ENCODE measurements at regions not wholly inside any gene's neighbourhood (a gene's known extent, or its start where the extent isn't known, plus 50 kb on each side); places are given as distances from the start of the nearest gene placed in this dataset.
"Not testable (repeated sequence)": the region's sequence is repeated elsewhere in the genome, so short reads cannot be mapped to it uniquely, and the experiment has no call there.

GRCh38 chr5:155629597-155629996 lies 616.0 kb downstream of the KIF4B start:
- no peaks in the 10 kb centered on the region for H3K9me3 ChIP-seq (ENCODE audit: control insufficient read depth in 1 of 2, low read length in 2 of 2)
- H3K4me1 ChIP-seq (ENCODE audit: control insufficient read depth in 1 of 2, insufficient read depth in 2 of 2, low read length in 2 of 2) = no peaks in the 10 kb centered on the region
- no peak overlapping the region for H3K27ac ChIP-seq (ENCODE audit: low read depth, low read length)
- H3K9ac ChIP-seq (ENCODE audit: low read depth in 1 of 2, low read length in 2 of 2) = no peak overlapping the region
- H3K36me3 ChIP-seq (ENCODE audit: control insufficient read depth in 1 of 2, insufficient read depth in 2 of 2, low read length in 2 of 2) = no peaks in the 10 kb centered on the region
- no peak overlapping the region for H3K4me3 ChIP-seq (ENCODE audit: low read depth in 1 of 2, low read length in 2 of 2)
- no peaks in the 10 kb centered on the region for H3K27me3 ChIP-seq (ENCODE audit: control insufficient read depth in 1 of 2, insufficient read depth in 2 of 2, low read length in 2 of 2)

GRCh38 chr5:155631116-155631515 lies 617.6 kb downstream of the KIF4B start:
- no peaks in the 10 kb centered on the region for H3K4me1 ChIP-seq (ENCODE audit: control insufficient read depth in 1 of 2, insufficient read depth in 2 of 2, low read length in 2 of 2)
- no peak overlapping the region for H3K27ac ChIP-seq (ENCODE audit: low read depth, low read length)
- no peak overlapping the region for H3K4me3 ChIP-seq (ENCODE audit: low read depth in 1 of 2, low read length in 2 of 2)
- H3K36me3 ChIP-seq (ENCODE audit: control insufficient read depth in 1 of 2, insufficient read depth in 2 of 2, low read length in 2 of 2) = no peaks in the 10 kb centered on the region
- no peaks in the 10 kb centered on the region for H3K27me3 ChIP-seq (ENCODE audit: control insufficient read depth in 1 of 2, insufficient read depth in 2 of 2, low read length in 2 of 2)
- H3K9ac ChIP-seq (ENCODE audit: low read depth in 1 of 2, low read length in 2 of 2) = no peak overlapping the region
- no peaks in the 10 kb centered on the region for H3K9me3 ChIP-seq (ENCODE audit: control insufficient read depth in 1 of 2, low read length in 2 of 2)

GRCh38 chr5:155633338-155633957 lies 619.9 kb downstream of the KIF4B start:
- Histone ChIP-seq H3K27ac (ENCODE audit: low read depth, low read length) (no peak overlapping the region), H3K27me3 (ENCODE audit: control insufficient read depth in 1 of 2, insufficient read depth in 2 of 2, low read length in 2 of 2) (no peaks in the 10 kb centered on the region), H3K4me1 (ENCODE audit: control insufficient read depth in 1 of 2, insufficient read depth in 2 of 2, low read length in 2 of 2) (no peaks in the 10 kb centered on the region)

GRCh38 chr5:155649666-155650065 lies 636.1 kb downstream of the KIF4B start:
- no peaks in the 10 kb centered on the region for H3K27me3 ChIP-seq (ENCODE audit: control insufficient read depth in 1 of 2, insufficient read depth in 2 of 2, low read length in 2 of 2)
- no peak overlapping the region for H3K9ac ChIP-seq (ENCODE audit: low read depth in 1 of 2, low read length in 2 of 2)
- no peaks in the 10 kb centered on the region for H3K9me3 ChIP-seq (ENCODE audit: control insufficient read depth in 1 of 2, low read length in 2 of 2)
- H3K4me1 ChIP-seq (ENCODE audit: control insufficient read depth in 1 of 2, insufficient read depth in 2 of 2, low read length in 2 of 2) = no peaks in the 10 kb centered on the region
- no peak overlapping the region for H3K27ac ChIP-seq (ENCODE audit: low read depth, low read length)
- H3K4me3 ChIP-seq (ENCODE audit: low read depth in 1 of 2, low read length in 2 of 2) = no peak overlapping the region
- H3K36me3 ChIP-seq (ENCODE audit: control insufficient read depth in 1 of 2, insufficient read depth in 2 of 2, low read length in 2 of 2) = no peaks in the 10 kb centered on the region

More at GRCh38 chr5:155633338-155633957, 619.9 kb downstream of the KIF4B start:
- no peak overlapping the region for H3K4me3 ChIP-seq (ENCODE audit: low read depth in 1 of 2, low read length in 2 of 2)
- H3K9me3 ChIP-seq (ENCODE audit: control insufficient read depth in 1 of 2, low read length in 2 of 2) = no peaks in the 10 kb centered on the region
- H3K36me3 ChIP-seq (ENCODE audit: control insufficient read depth in 1 of 2, insufficient read depth in 2 of 2, low read length in 2 of 2) = no peaks in the 10 kb centered on the region
- H3K9ac ChIP-seq (ENCODE audit: low read depth in 1 of 2, low read length in 2 of 2) = no peak overlapping the region

- Histone ChIP-seq H3K27ac (ENCODE audit: low read depth, low read length) (no peak overlapping the region), H3K4me3 (ENCODE audit: low read depth in 1 of 2, low read length in 2 of 2) (no peak overlapping the region), H3K27me3 (ENCODE audit: control insufficient read depth in 1 of 2, insufficient read depth in 2 of 2, low read length in 2 of 2) (no peaks in the 10 kb centered on the region), H3K9ac (ENCODE audit: low read depth in 1 of 2, low read length in 2 of 2) (no peak overlapping the region), H3K9me3 (ENCODE audit: control insufficient read depth in 1 of 2, low read length in 2 of 2) (no peaks in the 10 kb centered on the region), H3K4me1 (ENCODE audit: control insufficient read depth in 1 of 2, insufficient read depth in 2 of 2, low read length in 2 of 2) (no peaks in the 10 kb centered on the region), H3K36me3 (ENCODE audit: control insufficient read depth in 1 of 2, insufficient read depth in 2 of 2, low read length in 2 of 2) (no peaks in the 10 kb centered on the region)
Observed at GRCh38 chr5:155655569-155655968, 642.0 kb downstream of the KIF4B start.

- Histone ChIP-seq H3K4me3 (ENCODE audit: low read depth in 1 of 2, low read length in 2 of 2) (no peak overlapping the region), H3K27ac (ENCODE audit: low read depth, low read length) (no peak overlapping the region), H3K4me1 (ENCODE audit: control insufficient read depth in 1 of 2, insufficient read depth in 2 of 2, low read length in 2 of 2) (no peaks in the 10 kb centered on the region), H3K36me3 (ENCODE audit: control insufficient read depth in 1 of 2, insufficient read depth in 2 of 2, low read length in 2 of 2) (no peaks in the 10 kb centered on the region), H3K27me3 (ENCODE audit: control insufficient read depth in 1 of 2, insufficient read depth in 2 of 2, low read length in 2 of 2) (no peaks in the 10 kb centered on the region), H3K9me3 (ENCODE audit: control insufficient read depth in 1 of 2, low read length in 2 of 2) (no peaks in the 10 kb centered on the region), H3K9ac (ENCODE audit: low read depth in 1 of 2, low read length in 2 of 2) (no peak overlapping the region)
Observed at GRCh38 chr5:155661859-155662258, 648.3 kb downstream of the KIF4B start.

GRCh38 chr5:155665361-155665760 lies 651.8 kb downstream of the KIF4B start:
- no peaks in the 10 kb centered on the region for H3K27me3 ChIP-seq (ENCODE audit: control insufficient read depth in 1 of 2, insufficient read depth in 2 of 2, low read length in 2 of 2)
- H3K4me3 ChIP-seq (ENCODE audit: low read depth in 1 of 2, low read length in 2 of 2) = no peak overlapping the region
- H3K9me3 ChIP-seq (ENCODE audit: control insufficient read depth in 1 of 2, low read length in 2 of 2) = no peaks in the 10 kb centered on the region
- no peak overlapping the region for H3K27ac ChIP-seq (ENCODE audit: low read depth, low read length)
- no peaks in the 10 kb centered on the region for H3K36me3 ChIP-seq (ENCODE audit: control insufficient read depth in 1 of 2, insufficient read depth in 2 of 2, low read length in 2 of 2)
- no peak overlapping the region for H3K9ac ChIP-seq (ENCODE audit: low read depth in 1 of 2, low read length in 2 of 2)
- H3K4me1 ChIP-seq (ENCODE audit: control insufficient read depth in 1 of 2, insufficient read depth in 2 of 2, low read length in 2 of 2) = no peaks in the 10 kb centered on the region

- not testable (repeated sequence) for H3K36me3 ChIP-seq (ENCODE audit: control insufficient read depth in 1 of 2, insufficient read depth in 2 of 2, low read length in 2 of 2); H3K27ac ChIP-seq (ENCODE audit: low read depth, low read length); H3K4me1 ChIP-seq (ENCODE audit: control insufficient read depth in 1 of 2, insufficient read depth in 2 of 2, low read length in 2 of 2); H3K27me3 ChIP-seq (ENCODE audit: control insufficient read depth in 1 of 2, insufficient read depth in 2 of 2, low read length in 2 of 2); H3K9me3 ChIP-seq (ENCODE audit: control insufficient read depth in 1 of 2, low read length in 2 of 2); H3K4me3 ChIP-seq (ENCODE audit: low read depth in 1 of 2, low read length in 2 of 2); H3K9ac ChIP-seq (ENCODE audit: low read depth in 1 of 2, low read length in 2 of 2)
Observed at GRCh38 chr5:155672001-155672400, 655.0 kb upstream of the SGCD start.

GRCh38 chr5:155676967-155677366 lies 650.0 kb upstream of the SGCD start:
- no peaks in the 10 kb centered on the region for H3K9me3 ChIP-seq (ENCODE audit: control insufficient read depth in 1 of 2, low read length in 2 of 2)
- no peaks in the 10 kb centered on the region for H3K36me3 ChIP-seq (ENCODE audit: control insufficient read depth in 1 of 2, insufficient read depth in 2 of 2, low read length in 2 of 2)
- no peaks in the 10 kb centered on the region for H3K27me3 ChIP-seq (ENCODE audit: control insufficient read depth in 1 of 2, insufficient read depth in 2 of 2, low read length in 2 of 2)
- H3K4me3 ChIP-seq (ENCODE audit: low read depth in 1 of 2, low read length in 2 of 2) = no peak overlapping the region
- H3K9ac ChIP-seq (ENCODE audit: low read depth in 1 of 2, low read length in 2 of 2) = no peak overlapping the region
- H3K27ac ChIP-seq (ENCODE audit: low read depth, low read length) = no peak overlapping the region
- no peaks in the 10 kb centered on the region for H3K4me1 ChIP-seq (ENCODE audit: control insufficient read depth in 1 of 2, insufficient read depth in 2 of 2, low read length in 2 of 2)

- Histone ChIP-seq H3K4me1 (ENCODE audit: control insufficient read depth in 1 of 2, insufficient read depth in 2 of 2, low read length in 2 of 2) (no peaks in the 10 kb centered on the region), H3K4me3 (ENCODE audit: low read depth in 1 of 2, low read length in 2 of 2) (no peak overlapping the region), H3K36me3 (ENCODE audit: control insufficient read depth in 1 of 2, insufficient read depth in 2 of 2, low read length in 2 of 2) (no peaks in the 10 kb centered on the region), H3K27me3 (ENCODE audit: control insufficient read depth in 1 of 2, insufficient read depth in 2 of 2, low read length in 2 of 2) (no peaks in the 10 kb centered on the region), H3K9me3 (ENCODE audit: control insufficient read depth in 1 of 2, low read length in 2 of 2) (no peaks in the 10 kb centered on the region), H3K9ac (ENCODE audit: low read depth in 1 of 2, low read length in 2 of 2) (no peak overlapping the region), H3K27ac (ENCODE audit: low read depth, low read length) (no peak overlapping the region)
Observed at GRCh38 chr5:155678371-155678770, 648.6 kb upstream of the SGCD start.

GRCh38 chr5:155679530-155679929 lies 647.4 kb upstream of the SGCD start:
- Histone ChIP-seq H3K27me3 (ENCODE audit: control insufficient read depth in 1 of 2, insufficient read depth in 2 of 2, low read length in 2 of 2) (no peaks in the 10 kb centered on the region), H3K9ac (ENCODE audit: low read depth in 1 of 2, low read length in 2 of 2) (no peak overlapping the region), H3K4me3 (ENCODE audit: low read depth in 1 of 2, low read length in 2 of 2) (no peak overlapping the region), H3K36me3 (ENCODE audit: control insufficient read depth in 1 of 2, insufficient read depth in 2 of 2, low read length in 2 of 2) (no peaks in the 10 kb centered on the region), H3K9me3 (ENCODE audit: control insufficient read depth in 1 of 2, low read length in 2 of 2) (no peaks in the 10 kb centered on the region), H3K4me1 (ENCODE audit: control insufficient read depth in 1 of 2, insufficient read depth in 2 of 2, low read length in 2 of 2) (no peaks in the 10 kb centered on the region), H3K27ac (ENCODE audit: low read depth, low read length) (no peak overlapping the region)
